H9 (cell line): ENCODE measurements at regions not wholly inside any gene's neighbourhood (a gene's known extent, or its start where the extent isn't known, plus 50 kb on each side); places are given as distances from the start of the nearest gene placed in this dataset.

ENCODE experiments used
- DNase-seq: peaks from one replicate; pipeline ENCODE4 v3.0.0-alpha.2; 2017
- H2AFZ ChIP-seq: one replicate; pipeline ENCODE4 v1.6.1; 2013; ENCODE audit warnings: mild to moderate bottlenecking, low read length, control low read depth, moderate library complexity
- H2AK5ac ChIP-seq: 2 replicates; pipeline ENCODE4 v1.6.1; 2013; ENCODE audit warnings: low read length, control low read depth, mixed read lengths; ENCODE audit not compliant: insufficient read length
- H2BK120ac ChIP-seq: one replicate; pipeline ENCODE4 v1.6.1; 2013; ENCODE audit warnings: low read depth, mild to moderate bottlenecking, low read length, control low read depth, inconsistent platforms; ENCODE audit not compliant: poor library complexity, severe bottlenecking
- H2BK12ac ChIP-seq: 2 replicates; pipeline ENCODE4 v1.6.1; 2013; ENCODE audit warnings: low read length, control low read depth, mixed read lengths, low read depth; ENCODE audit not compliant: insufficient read length
- H2BK15ac ChIP-seq: 2 replicates; pipeline ENCODE4 v1.6.1; 2013; ENCODE audit warnings: low read depth, low read length, control low read depth
- H2BK20ac ChIP-seq: one replicate; pipeline ENCODE4 v1.6.1; 2013; ENCODE audit warnings: low read depth, mild to moderate bottlenecking, low read length, control low read depth, inconsistent platforms; ENCODE audit not compliant: poor library complexity, severe bottlenecking
- H2BK5ac ChIP-seq: 2 replicates; pipeline ENCODE4 v1.6.1; 2013; ENCODE audit warnings: low read length, control low read depth, mixed read lengths; ENCODE audit not compliant: insufficient read length
- H3K14ac ChIP-seq: 2 replicates; pipeline ENCODE4 v1.6.1; 2013; ENCODE audit warnings: low read length, control low read depth; ENCODE audit not compliant: insufficient read depth
- H3K18ac ChIP-seq: 2 replicates; pipeline ENCODE4 v1.6.1; 2013; ENCODE audit warnings: low read depth, mild to moderate bottlenecking, mixed read lengths, low read length, control low read depth; ENCODE audit not compliant: insufficient read length
- H3K23ac ChIP-seq: 2 replicates; pipeline ENCODE4 v1.6.1; 2013; ENCODE audit warnings: low read length, control low read depth, mixed read lengths, low read depth; ENCODE audit not compliant: insufficient read length
- H3K23me2 ChIP-seq: 2 replicates; pipeline ENCODE4 v1.6.1; 2013; ENCODE audit warnings: low read depth, mild to moderate bottlenecking, mixed read lengths, low read length, control low read depth; ENCODE audit not compliant: insufficient read length, poor library complexity, severe bottlenecking
- H3K27ac ChIP-seq: 2 replicates; pipeline ENCODE4 v1.5.1; 2013; ENCODE audit warnings: low read length, control low read depth, mixed read lengths, low read depth; ENCODE audit not compliant: insufficient read length
- H3K27me3 ChIP-seq: 2 replicates; pipeline ENCODE4 v1.6.1; 2013; ENCODE audit warnings: low read length, control low read depth, inconsistent platforms; ENCODE audit not compliant: insufficient read depth
- H3K4ac ChIP-seq: 2 replicates; pipeline ENCODE4 v1.6.1; 2013; ENCODE audit warnings: low read depth, mild to moderate bottlenecking, control low read depth, inconsistent platforms, low read length, moderate library complexity
- H3K4me1 ChIP-seq: 2 replicates; pipeline ENCODE4 v1.6.1; 2013; ENCODE audit warnings: low read length, control low read depth, inconsistent platforms; ENCODE audit not compliant: insufficient read depth
- H3K4me2 ChIP-seq: 2 replicates; pipeline ENCODE4 v1.6.1; 2013; ENCODE audit warnings: low read length, control low read depth, mixed read lengths; ENCODE audit not compliant: insufficient read length, insufficient read depth
- H3K56ac ChIP-seq: 2 replicates; pipeline ENCODE4 v1.6.1; 2013; ENCODE audit warnings: low read depth, mild to moderate bottlenecking, mixed read lengths, low read length, control low read depth; ENCODE audit not compliant: insufficient read length
- H3K79me1 ChIP-seq: 2 replicates; pipeline ENCODE4 v1.6.1; 2013; ENCODE audit warnings: low read depth, mild to moderate bottlenecking, moderate library complexity, low read length, control low read depth, inconsistent platforms; ENCODE audit not compliant: insufficient read depth, poor library complexity, severe bottlenecking
- H3K79me2 ChIP-seq: 2 replicates; pipeline ENCODE4 v1.6.1; 2013; ENCODE audit warnings: low read length, control low read depth, inconsistent platforms; ENCODE audit not compliant: insufficient read depth
- H3K9ac ChIP-seq: 2 replicates; pipeline ENCODE4 v1.6.1; 2013; ENCODE audit warnings: low read length, control low read depth, mixed read lengths; ENCODE audit not compliant: insufficient read length; ENCODE audit errors: extremely low read depth
- H3K9me3 ChIP-seq: one replicate; pipeline ENCODE4 v1.6.1; 2013; ENCODE audit warnings: low read depth, low read length, inconsistent platforms; ENCODE audit not compliant: control insufficient read depth
- H3T11ph ChIP-seq: one replicate; pipeline ENCODE4 v1.6.1; 2013; ENCODE audit warnings: mild to moderate bottlenecking, low read length, control low read depth, inconsistent platforms
- H4K20me1 ChIP-seq: one replicate; pipeline ENCODE4 v1.6.1; 2013; ENCODE audit not compliant: control insufficient read depth, insufficient read length, insufficient read depth
- H4K5ac ChIP-seq: 2 replicates; pipeline ENCODE4 v1.6.1; 2013; ENCODE audit warnings: low read depth, mild to moderate bottlenecking, mixed read lengths, low read length, control low read depth; ENCODE audit not compliant: insufficient read length
- H4K8ac ChIP-seq: replicated peaks from 2 replicates; pipeline ENCODE4 v1.6.1; 2013; ENCODE audit warnings: low read length, control low read depth, mixed read lengths, low read depth; ENCODE audit not compliant: insufficient read length
- H4K91ac ChIP-seq: 2 replicates; pipeline ENCODE4 v1.6.1; 2013; ENCODE audit warnings: low read depth, mild to moderate bottlenecking, moderate library complexity, mixed read lengths, low read length, control low read depth; ENCODE audit not compliant: insufficient read length
- H3K27ac Mint-ChIP-seq, 3 experiments: 2 replicates in 2 of 3; 3 replicates in 1 of 3; pipeline ENCODE4 v1.8.0; 2020 to 2021; ENCODE audit warnings: mixed read lengths in 3 of 3, mild to moderate bottlenecking in 1 of 3, moderate library complexity in 1 of 3
- H3K27me3 Mint-ChIP-seq: 2 replicates; pipeline ENCODE4 v1.8.0; 2021; ENCODE audit warnings: low read depth, mild to moderate bottlenecking, moderate library complexity, mixed read lengths
- H3K36me3 Mint-ChIP-seq, 3 experiments: 2 replicates in 2 of 3; 3 replicates in 1 of 3; pipeline ENCODE4 v1.8.0; 2020 to 2021; ENCODE audit warnings: low read depth in 3 of 3, mixed read lengths in 3 of 3; ENCODE audit not compliant: insufficient read depth in 1 of 3
- H3K4me1 Mint-ChIP-seq, 2 experiments: 2 replicates each; pipeline ENCODE4 v1.8.0; 2020; ENCODE audit warnings: mixed read lengths in 2 of 2
- H3K4me3 Mint-ChIP-seq, 2 experiments: 2 replicates in 1 of 2; 3 replicates in 1 of 2; pipeline ENCODE4 v1.8.0; 2020 to 2021; ENCODE audit warnings: mild to moderate bottlenecking in 2 of 2, mixed read lengths in 2 of 2, moderate library complexity in 1 of 2
- H3K9me3 Mint-ChIP-seq, 2 experiments: 2 replicates in 1 of 2; 3 replicates in 1 of 2; pipeline ENCODE4 v1.8.0; 2020; ENCODE audit warnings: mild to moderate bottlenecking in 2 of 2, mixed read lengths in 2 of 2, moderate library complexity in 1 of 2
- CTCF ChIP-seq: fragments of 200-600 bp; sonication (generic); conservative IDR thresholded peaks from 3 replicates; pipeline ENCODE4 v1.8.0; 2021; ENCODE audit warnings: antibody characterized with exemption, mild to moderate bottlenecking
- WGBS: extraction: QIAGEN DNeasy Blood & Tissue Kit; methylation state at CpG from one replicate; pipeline ENCODE4 v1.1.7; 2013; ENCODE audit warnings: missing lambda C conversion rate, low lambda C conversion rate, mixed read lengths; ENCODE audit not compliant: insufficient read length; ENCODE audit errors: extremely low coverage; 5-methylcytosine and 5-hydroxymethylcytosine counted together

GRCh38 chr1:239606850-239607400 is 220.6 kb downstream of the CHRM3 start:
- Histone ChIP-seq H3K9ac (no peak overlapping the region), H4K8ac (no peak overlapping the region), H3K18ac (no peak overlapping the region), H4K5ac (no peak overlapping the region), H3K79me1 (no peaks in the 10 kb centered on the region), H3K23me2 (no peaks in the 10 kb centered on the region), H3K56ac (no peak overlapping the region), H3K23ac (no peak overlapping the region), H2BK12ac (no peak overlapping the region), H3K27ac (no peak overlapping the region), H2BK120ac (peak overlapping the region; percentile 23), H4K20me1 (no peaks in the 10 kb centered on the region), H4K91ac (no peak overlapping the region), H2BK5ac (no peak overlapping the region), H3K9me3 (no peaks in the 10 kb centered on the region), H2AK5ac (no peak overlapping the region), H3K4ac (no peak overlapping the region), H3K4me1 (no peaks in the 10 kb centered on the region), H2BK15ac (no peak overlapping the region), H3K27me3 (no peaks in the 10 kb centered on the region), H2AFZ (no peak overlapping the region), H3K79me2 (no peaks in the 10 kb centered on the region), H3T11ph (no peak overlapping the region), H3K4me2 (no peak overlapping the region), H2BK20ac (no peak overlapping the region), H3K14ac (no peak overlapping the region)
- TF ChIP-seq CTCF, result no peak
- Mint-ChIP-seq H3K4me1 (peaks cover 0 to 11% of the 10 kb centered on the region in 2 experiments; a peak in 3 of 4 replicates), H3K27ac (peak overlapping the region in 1 of 3 experiments; percentile 26; a peak in 1 of 7 replicates), H3K27me3 (no peaks in the 10 kb centered on the region), H3K4me3 (no peak overlapping the region), H3K9me3 (no peaks in the 10 kb centered on the region; a peak in 1 of 5 replicates), H3K36me3 (no peaks in the 10 kb centered on the region; a peak in 1 of 7 replicates)
- DNase-seq, result no peak
- WGBS, result no CpG with 5 or more reads among the region's 2 CpGs
